Left ventricle myocardium inferior (tissue), 1 donor: ENCODE measurements at regions not wholly inside any gene's neighbourhood (a gene's known extent, or its start where the extent isn't known, plus 50 kb on each side); places are given as distances from the start of the nearest gene placed in this dataset.

ENCODE experiments used
- DNase-seq: peaks from one replicate; pipeline ENCODE4 v3.0.0-alpha.2; 2020
- H3K27ac ChIP-seq: fragments of 200-600 bp; replicated peaks from 2 replicates; pipeline ENCODE4 v1.8.0; 2021
- H3K27me3 ChIP-seq: fragments of 200-600 bp; 2 replicates; pipeline ENCODE4 v1.8.0; 2021; ENCODE audit warnings: low read depth
- H3K36me3 ChIP-seq: fragments of 200-600 bp; 2 replicates; pipeline ENCODE4 v1.8.0; 2021
- H3K4me1 ChIP-seq: fragments of 200-600 bp; 2 replicates; pipeline ENCODE4 v1.8.0; 2021
- H3K4me3 ChIP-seq: fragments of 200-600 bp; 2 replicates; pipeline ENCODE4 v1.8.0; 2021; ENCODE audit warnings: mild to moderate bottlenecking, moderate library complexity
- H3K9me3 ChIP-seq: fragments of 200-600 bp; replicated peaks from 2 replicates; pipeline ENCODE4 v1.8.0; 2021
- intact Hi-C: fragments of 100-400 bp; cut with micrococcal nuclease; formaldehyde crosslinking; loops from one replicate; pipeline ENCODE4 v1.11.0; 2022
- TF ChIP-seq, protein P1 (sequence below): fragments of 200-600 bp; IDR thresholded peaks from 2 replicates; pipeline ENCODE4 v1.8.0; 2021; ENCODE audit warnings: antibody characterized with exemption, mild to moderate bottlenecking, borderline replicate concordance
- donor health status: DM: no; HTN: yes; CAD: no; lungs with severe emphysema.

DNA sequence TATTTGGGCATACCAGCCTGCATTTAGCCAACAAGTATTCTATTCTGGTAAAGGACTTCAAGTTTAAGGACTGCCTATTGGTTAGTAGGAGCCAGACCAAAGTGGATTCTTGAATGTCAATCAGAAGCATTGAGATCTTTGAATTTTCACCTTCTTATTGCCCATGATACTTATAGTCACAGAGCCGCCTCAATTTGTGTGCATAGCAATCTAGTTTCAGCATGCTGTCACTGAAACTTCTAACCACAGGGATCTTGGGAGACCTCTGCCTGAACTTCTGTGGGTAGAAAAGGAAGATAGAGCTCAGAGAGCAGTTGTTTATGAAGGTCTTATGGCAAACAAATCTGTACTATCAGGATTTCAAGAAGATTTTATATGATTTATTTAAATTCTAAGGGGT lies 501.4 kb upstream of the USP24 start:
- TF ChIP-seq, protein P1, sequence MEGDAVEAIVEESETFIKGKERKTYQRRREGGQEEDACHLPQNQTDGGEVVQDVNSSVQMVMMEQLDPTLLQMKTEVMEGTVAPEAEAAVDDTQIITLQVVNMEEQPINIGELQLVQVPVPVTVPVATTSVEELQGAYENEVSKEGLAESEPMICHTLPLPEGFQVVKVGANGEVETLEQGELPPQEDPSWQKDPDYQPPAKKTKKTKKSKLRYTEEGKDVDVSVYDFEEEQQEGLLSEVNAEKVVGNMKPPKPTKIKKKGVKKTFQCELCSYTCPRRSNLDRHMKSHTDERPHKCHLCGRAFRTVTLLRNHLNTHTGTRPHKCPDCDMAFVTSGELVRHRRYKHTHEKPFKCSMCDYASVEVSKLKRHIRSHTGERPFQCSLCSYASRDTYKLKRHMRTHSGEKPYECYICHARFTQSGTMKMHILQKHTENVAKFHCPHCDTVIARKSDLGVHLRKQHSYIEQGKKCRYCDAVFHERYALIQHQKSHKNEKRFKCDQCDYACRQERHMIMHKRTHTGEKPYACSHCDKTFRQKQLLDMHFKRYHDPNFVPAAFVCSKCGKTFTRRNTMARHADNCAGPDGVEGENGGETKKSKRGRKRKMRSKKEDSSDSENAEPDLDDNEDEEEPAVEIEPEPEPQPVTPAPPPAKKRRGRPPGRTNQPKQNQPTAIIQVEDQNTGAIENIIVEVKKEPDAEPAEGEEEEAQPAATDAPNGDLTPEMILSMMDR = no peak
- no peaks in the 10 kb centered on the region for H3K27me3 ChIP-seq
- intact Hi-C loops = no loop called here
- no peaks in the 10 kb centered on the region for H3K36me3 ChIP-seq
- H3K4me3 ChIP-seq = no peak overlapping the region
- H3K9me3 ChIP-seq = no peaks in the 10 kb centered on the region
- H3K27ac ChIP-seq = no peak overlapping the region
- H3K4me1 ChIP-seq = peaks cover 10% of the 10 kb centered on the region
- no peak for DNase-seq

DNA sequence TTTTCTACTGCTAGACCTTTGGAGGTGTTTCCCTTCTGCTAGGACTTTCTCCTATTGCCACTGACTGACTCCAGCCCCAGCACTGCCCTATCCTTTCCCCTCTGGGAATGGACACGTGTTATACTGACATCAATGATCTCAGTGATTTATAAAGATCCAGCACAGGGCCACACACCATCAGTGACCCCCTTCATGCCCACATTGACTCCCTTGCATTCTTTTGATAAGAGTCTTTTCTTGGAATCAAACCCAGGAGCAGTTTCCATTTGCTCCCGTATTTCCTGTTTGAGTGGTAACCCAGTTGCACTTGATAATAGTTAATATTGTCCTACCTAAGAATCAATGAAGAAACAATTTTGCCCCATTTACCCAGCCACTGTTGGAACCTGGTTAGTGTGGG lies 501.0 kb upstream of the USP24 start:
- Histone ChIP-seq H3K36me3 (no peaks in the 10 kb centered on the region), H3K27me3 (no peaks in the 10 kb centered on the region), H3K9me3 (no peaks in the 10 kb centered on the region), H3K4me3 (no peak overlapping the region), H3K4me1 (peaks cover 10% of the 10 kb centered on the region), H3K27ac (no peak overlapping the region)
- no peak for DNase-seq
- TF ChIP-seq, protein P1 = no peak
- intact Hi-C loops = no loop called here

DNA sequence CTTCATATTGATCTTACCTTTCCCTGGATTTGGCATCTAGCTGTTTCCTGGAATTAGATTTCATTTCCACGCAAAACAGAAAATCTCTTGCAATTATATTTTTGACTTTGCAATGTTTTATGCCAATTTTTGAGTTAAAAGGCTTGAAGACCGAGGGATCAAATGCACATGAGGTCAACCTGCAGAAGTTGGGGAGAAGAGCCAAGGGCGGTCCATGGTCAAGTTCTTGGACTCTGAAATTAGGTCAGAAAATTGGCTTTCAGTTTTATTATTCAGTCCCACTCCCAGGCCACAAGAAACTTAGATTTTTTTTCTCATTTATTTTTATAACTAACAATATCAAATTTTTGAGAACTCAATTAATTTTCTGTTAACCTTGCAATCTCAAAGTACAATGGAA lies 499.1 kb upstream of the USP24 start:
- Histone ChIP-seq H3K9me3 (no peaks in the 10 kb centered on the region), H3K36me3 (no peaks in the 10 kb centered on the region), H3K27ac (no peak overlapping the region), H3K4me1 (peaks cover 10% of the 10 kb centered on the region), H3K27me3 (no peaks in the 10 kb centered on the region), H3K4me3 (no peak overlapping the region)
- intact Hi-C loops = no loop called here
- DNase-seq = no peak
- TF ChIP-seq, protein P1 = no peak

DNA sequence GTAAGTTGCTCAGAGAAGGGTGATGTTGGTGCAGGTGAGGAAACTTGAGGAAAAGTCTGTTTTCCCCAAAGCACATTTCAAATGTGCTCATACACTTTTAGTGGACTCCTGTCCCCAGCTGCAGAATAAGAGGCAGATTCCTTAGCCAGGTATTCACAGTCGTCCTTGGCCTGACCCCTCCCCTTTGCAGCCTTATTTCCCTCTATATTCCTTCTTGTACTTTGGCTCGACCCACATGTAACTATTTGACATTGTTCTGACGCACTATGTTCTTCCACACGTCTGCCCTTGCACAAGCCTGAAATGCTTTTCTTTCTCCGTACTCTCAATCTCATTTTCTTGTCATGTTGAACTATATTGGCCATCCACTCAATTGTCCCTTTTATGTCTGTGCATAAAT lies 498.4 kb upstream of the USP24 start:
- intact Hi-C loops = no loop called here
- no peak for DNase-seq
- H3K27me3 ChIP-seq = no peaks in the 10 kb centered on the region
- H3K4me1 ChIP-seq = peaks cover 10% of the 10 kb centered on the region
- TF ChIP-seq, protein P1 = no peak
- no peaks in the 10 kb centered on the region for H3K9me3 ChIP-seq
- no peak overlapping the region for H3K4me3 ChIP-seq
- H3K36me3 ChIP-seq = no peaks in the 10 kb centered on the region
- H3K27ac ChIP-seq = no peak overlapping the region

DNA sequence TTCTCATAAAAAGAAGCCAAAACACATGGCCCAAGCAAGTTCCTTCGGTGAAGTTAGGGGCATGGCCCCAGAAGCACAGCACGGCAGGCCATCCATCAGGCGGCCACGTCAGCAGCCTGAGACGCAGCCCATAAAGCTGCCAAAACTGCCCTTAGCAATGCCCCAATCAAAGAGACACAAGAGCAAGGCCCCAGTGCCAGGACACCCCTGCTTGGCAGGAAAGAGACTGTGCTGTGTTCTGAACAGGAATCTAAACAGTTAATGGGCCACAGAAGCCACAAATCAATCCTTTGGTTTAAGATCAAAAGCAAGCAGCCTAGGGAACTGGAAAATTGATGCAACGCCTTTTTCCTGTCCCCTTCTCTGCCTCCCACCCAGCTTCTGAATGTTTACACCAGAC lies 497.0 kb upstream of the USP24 start:
- intact Hi-C loops = no loop called here
- Histone ChIP-seq H3K27ac (no peak overlapping the region), H3K36me3 (no peaks in the 10 kb centered on the region), H3K4me3 (no peak overlapping the region), H3K27me3 (no peaks in the 10 kb centered on the region), H3K4me1 (no peaks in the 10 kb centered on the region), H3K9me3 (no peaks in the 10 kb centered on the region)
- no peak for DNase-seq
- TF ChIP-seq, protein P1 = no peak

- Histone ChIP-seq H3K27ac (no peak overlapping the region), H3K4me3 (no peak overlapping the region), H3K36me3 (no peaks in the 10 kb centered on the region), H3K27me3 (no peaks in the 10 kb centered on the region), H3K9me3 (no peaks in the 10 kb centered on the region), H3K4me1 (no peaks in the 10 kb centered on the region)
- intact Hi-C loops = no loop called here
- TF ChIP-seq, protein P1 = no peak
- DNase-seq = no peak
Observed at GRCh38 chr1:55708781-55709180, 493.6 kb upstream of the USP24 start.
